Activated CD4-positive, alpha-beta T cell treated with anti-CD3 and anti-CD28 coated beads for 48 hours (primary cell): ENCODE measurements at regions not wholly inside any gene's neighbourhood (a gene's known extent, or its start where the extent isn't known, plus 50 kb on each side); places are given as distances from the start of the nearest gene placed in this dataset.

Experiments
- DNase-seq: peaks from one replicate; pipeline ENCODE4 v3.0.0-alpha.2; 2020

DNA sequence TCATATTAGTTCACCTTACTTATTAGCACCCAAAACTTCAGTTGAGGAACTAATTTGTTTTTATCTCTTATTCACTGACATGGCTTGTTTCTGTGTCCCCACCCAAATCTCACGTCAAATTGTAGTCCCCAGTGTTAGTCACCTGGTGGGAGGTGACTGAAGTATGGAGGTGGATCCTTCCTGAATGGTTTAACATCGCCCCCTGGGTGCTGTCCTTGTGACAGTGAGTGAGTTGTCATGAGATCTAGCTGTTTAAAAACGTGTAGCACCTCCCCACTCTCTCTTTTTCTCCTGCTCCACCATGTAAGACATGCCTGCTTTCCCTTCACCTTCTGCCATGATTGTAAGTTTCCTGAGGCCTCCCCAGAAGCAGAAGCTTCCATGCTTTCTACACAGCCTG is 75.0 kb upstream of the HECTD2 start:
- peak; percentile 18 for DNase-seq

DNA sequence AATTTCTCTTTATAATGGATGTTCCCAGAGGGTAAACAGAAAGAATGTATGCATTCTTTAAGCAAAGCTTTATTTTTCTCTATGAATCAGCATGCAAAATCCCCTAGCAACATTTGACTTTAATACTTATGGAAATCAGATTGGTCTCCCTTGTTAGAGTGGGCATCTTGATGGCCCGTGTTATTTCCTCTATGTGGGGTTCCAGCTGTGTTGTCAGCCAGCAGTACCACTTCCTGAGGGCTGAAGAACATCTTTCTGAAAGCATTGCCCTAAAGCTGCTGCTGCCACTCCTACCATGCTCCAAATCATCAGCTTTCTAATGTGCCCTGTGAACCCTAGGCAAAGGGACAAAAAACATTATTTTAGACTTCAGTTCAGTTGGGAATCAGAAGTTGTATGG is 70.4 kb upstream of the HECTD2 start:
- DNase-seq, result no peak

DNA sequence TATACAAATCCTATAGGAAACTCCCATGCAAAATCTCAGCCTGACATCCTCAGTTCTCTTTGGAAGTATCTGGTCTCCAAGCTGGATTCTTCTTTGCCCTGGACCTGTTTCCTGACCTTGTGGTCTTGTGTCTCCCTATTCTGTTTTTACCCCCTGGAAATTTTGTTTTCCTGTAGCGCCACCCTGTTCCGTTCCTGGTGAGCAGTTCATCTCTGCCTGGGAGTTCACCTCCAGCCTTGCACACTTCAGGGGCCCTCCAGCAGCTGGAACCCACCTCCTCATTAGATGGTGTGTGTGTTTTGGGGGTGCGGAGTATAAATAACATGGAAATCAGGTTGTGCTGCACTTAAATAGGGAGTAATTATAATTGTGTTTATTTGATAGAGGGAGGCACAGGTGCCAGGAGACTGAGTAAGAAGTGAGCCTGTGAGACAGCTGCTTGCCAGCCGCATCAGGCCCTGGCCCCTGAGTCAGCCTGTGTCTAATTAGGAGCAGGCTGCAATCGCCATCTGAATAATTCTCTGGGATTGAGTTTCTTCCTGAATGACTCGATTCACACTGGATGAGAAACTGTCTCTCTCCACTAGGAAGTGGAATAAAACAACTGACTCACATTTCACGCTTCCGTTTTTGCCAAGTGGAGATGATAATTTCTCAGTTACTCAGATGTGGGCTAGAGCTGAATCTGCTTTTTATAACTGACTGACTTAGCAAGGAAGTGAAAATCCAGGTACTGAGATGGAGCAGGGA is 69.4 kb upstream of the HECTD2 start:
- no peak for DNase-seq

DNA sequence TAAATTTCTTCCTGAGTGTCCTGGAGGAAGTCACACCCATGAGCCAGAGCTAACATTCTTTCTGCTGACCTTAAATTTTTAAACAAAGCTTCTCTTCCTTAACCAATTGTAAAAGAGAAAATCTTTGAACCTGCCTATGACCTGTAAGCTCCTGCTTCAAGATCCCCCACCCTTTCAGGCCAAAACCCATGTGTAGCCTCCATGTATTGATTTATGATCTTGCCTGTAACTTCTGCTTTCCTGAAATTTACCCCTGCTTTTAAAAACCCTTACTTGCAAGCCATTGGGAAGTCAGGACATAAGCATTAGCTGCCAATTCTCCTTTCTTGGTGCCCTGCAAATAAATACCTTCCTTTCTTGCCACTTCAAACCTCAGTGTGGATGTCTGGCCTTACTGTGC is 68.5 kb upstream of the HECTD2 start:
- DNase-seq, result no peak

DNA sequence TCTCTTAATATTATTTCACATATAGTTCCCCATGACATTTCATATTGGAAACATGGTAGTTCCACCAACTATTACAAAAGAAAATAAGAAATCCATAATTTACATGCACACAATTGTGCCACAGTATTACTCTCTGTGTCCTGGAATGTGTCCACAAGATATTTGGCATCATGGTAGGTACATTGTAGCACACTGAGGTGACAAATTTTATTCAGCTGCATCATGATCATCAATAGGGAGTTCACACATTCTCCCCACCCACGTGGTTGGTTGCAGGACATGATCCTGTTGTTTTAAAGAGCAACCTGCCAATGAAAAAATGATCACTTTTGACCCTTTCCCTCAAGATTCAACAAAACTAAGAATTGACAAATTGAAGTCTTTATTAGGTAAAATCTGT is 67.1 kb upstream of the HECTD2 start:
- DNase-seq, result no peak

DNA sequence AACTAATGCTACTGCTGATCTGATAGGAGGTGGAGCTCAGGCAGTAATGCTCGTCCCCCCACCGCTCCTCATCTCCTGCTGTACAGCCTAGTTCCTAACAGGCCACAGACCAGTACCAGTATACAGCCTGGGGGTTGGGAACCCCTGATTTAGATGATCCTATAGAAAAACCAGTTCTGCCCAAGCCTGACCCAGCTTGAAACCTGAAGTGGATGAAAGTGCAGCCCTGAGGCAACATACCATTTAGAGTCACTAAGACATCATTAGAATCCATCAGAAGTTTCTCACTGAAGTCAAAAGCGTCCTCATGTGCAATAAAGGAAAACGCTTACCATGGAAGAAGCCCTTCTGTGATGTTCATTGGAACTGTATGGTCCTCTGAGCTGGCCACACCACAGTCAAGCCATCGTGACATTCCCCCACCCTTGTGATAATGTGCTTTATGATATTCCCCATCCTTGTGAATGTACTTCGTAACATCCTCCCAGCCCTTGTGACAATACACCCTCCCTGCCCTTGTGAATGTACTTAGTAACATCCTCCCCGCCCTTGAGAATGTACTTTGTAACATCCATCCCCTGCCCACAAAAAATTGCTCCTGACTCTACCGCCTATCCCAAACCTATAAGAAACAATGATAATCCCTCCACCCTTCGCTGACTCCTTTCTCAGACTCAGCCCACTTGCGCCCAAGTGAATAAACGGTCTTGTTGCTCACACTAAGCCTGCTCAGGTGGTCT is 65.9 kb upstream of the HECTD2 start:
- no peak for DNase-seq

DNA sequence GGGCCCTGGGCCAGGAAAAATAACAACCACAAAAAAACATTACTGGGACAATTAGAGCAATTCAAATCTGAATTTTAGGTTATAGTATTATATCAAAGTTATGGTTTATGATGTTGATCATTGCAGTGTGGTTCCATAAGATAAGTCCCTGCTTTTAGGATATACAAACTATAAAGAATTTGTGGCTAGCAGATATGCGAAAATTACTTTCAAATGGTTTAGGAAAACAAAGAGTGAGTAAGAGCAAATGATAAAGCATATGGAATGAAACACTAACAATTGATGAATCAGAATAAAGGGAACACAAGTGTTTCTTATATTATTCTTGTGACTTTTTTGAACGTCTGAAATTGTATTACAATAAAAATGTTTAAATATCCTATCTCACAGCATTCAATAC is 64.4 kb upstream of the HECTD2 start:
- no peak for DNase-seq

DNA sequence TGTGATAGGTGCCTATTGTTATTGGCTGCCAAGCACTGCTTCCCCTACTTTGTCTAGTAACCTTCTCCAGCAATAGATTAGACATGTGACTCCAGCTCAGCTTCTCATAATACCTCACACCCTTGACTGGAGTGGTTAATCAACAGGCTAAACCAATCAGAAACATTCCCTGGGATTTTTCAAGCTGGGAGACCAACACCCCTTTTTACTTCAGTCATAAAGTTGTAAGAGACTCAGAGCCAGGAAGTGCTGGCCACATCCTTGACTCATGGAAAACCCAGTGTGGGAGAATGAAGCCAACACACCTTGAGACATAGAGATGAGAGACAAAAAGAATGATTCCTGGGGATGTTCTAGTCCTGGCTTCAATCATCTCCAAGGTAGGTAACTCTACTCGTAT is 62.6 kb upstream of the HECTD2 start:
- no peak for DNase-seq

DNA sequence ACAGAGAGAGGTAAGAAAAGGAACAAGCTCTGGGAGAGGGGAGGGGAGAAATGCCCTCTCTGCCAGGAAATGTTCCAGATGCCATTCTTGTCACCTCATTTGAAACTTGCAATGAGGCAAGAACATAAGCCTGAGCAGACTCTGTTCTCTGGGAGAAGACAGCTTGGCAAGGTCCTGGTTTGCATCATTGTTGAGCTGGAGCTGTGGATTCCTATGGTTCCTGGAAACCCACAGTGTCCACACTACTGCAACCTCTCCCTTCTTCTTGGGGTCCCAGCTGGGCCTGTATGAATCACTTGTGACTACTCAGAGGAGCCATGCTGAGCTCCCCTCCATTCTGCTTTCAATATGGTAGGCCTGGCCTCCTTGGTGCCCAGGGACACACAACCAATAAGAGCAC is 60.8 kb upstream of the HECTD2 start:
- no peak for DNase-seq

DNA sequence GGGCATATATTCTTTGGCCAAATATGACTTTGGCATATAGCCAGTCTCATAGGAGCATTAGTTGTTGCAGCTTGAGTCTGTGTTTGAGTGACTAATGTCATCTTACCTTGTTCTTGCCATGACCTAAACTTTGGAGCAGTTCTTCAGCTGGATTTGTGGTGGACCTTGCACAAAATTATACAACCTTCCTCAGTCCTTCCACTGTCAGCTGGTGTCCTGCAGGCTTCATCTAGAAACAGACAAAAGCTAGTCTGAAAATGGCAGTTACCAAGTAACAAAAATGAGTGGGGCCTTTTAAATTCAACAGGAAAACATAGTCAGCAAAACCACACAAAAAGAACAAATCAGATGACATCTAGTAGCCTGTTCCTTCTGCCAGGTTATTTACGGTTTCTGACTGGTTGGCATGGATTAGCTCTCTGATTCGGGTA is 59.5 kb upstream of the HECTD2 start:
- DNase-seq, result no peak

DNA sequence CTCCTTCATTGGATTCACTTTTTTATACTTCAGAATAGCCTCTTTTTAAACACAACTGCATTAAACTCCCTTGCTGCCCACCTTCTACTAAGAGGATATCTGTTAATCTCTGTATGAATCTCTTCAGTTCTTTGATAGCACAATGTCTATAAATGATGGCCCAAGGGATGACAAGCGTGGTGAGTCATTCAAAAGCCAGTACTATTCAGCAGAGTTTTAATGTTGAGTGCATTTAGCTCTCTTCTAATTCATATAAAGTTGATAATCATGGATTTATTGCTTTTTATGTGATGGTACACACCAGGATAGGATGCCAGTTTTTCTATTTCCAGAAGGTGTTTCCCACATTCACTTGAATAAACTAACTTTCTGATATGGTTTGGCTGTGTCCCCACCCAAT is 57.4 kb upstream of the HECTD2 start:
- no peak for DNase-seq

DNA sequence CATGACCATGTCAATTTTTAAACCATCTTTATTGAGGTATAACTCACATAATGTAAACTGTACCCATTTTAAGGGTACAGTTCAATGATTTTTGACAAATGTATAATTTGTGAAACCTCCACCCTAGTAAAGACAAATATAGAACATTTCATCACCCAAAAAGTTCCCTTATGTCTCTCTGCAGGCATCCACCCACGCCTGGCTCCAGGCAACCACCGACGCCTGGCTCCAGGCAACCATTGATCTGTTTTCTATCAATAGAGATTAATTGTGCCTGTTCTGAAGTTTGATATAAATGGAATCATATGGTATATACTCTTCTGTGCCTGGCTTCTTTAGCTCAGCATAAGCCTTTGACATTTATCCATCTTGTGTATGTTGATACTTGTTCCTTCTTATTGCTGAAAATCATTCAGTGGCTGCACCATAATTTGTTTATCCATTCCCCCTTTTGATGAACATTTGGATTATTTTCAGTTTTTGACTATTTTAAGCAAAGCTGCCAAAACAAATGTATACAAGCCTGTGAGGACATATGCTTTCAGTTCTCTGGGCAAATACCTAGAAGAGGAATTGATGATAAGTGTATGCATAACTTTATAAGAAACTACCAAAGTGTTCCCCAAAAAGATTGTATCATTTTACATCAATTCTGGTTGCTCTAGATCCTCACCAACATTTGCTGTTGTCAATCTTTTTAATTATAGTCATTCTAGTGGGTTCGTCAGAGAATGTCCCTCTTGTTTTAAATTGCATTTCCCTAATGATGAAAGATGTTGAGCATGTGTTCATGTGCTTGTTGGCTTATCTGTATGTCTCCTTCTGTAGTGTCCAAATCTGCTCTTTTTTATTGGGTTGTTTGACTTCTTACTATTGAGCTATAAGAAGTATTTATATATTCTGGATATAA is 55.7 kb upstream of the HECTD2 start:
- no peak for DNase-seq

DNA sequence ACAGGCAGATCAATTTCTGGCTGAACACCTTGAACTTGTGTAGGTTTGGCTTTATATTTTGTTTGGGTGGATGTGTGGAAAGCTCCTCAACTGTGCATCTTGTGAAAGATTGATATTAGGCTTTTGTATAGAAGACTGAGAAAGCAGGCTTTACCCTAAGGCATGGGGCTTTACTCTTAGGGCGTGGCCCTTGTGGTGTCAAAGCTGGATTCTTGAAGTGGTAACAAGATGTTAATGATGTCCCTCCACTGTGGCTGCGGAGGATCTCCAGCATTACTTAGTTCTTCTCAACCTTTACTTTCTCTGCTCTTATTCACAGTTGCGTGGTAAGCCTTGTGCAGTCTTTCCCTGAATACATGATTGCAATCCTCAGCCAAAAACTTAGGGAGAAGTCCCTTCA is 54.1 kb upstream of the HECTD2 start:
- DNase-seq, result no peak

DNA sequence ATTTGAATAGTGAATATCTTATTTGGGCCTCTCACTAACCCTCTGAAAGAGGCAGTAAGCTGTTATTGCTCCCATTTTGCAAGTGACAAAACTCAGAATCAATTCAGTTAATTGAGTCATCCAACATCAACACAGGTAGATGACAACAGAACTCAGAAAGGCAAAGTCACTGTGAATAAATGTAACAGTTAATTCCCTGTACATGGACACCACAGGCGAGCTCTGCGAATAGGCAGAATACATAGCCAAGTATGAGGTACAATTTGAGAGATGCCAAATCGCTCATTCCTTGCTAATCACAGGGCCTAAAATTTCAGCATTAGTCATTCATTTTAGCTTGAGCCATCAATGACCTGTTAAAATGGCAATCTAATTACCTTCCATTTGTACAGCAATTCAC is 52.6 kb upstream of the HECTD2 start:
- no peak for DNase-seq
